Trophoblast cell (in vitro differentiated cells and primary cell): ENCODE measurements at regions not wholly inside any gene's neighbourhood (a gene's known extent, or its start where the extent isn't known, plus 50 kb on each side); places are given as distances from the start of the nearest gene placed in this dataset.
"Not testable (repeated sequence)": the region's sequence is repeated elsewhere in the genome, so short reads cannot be mapped to it uniquely, and the experiment has no call there.

Source experiments
- DNase-seq, 2 donors: peaks; one replicate each; pipeline ENCODE4 v3.0.0-alpha.2; 2016
- H2AFZ ChIP-seq: 2 replicates; pipeline ENCODE4 v1.6.1; 2013; ENCODE audit warnings: low read length, moderate library complexity, mild to moderate bottlenecking; ENCODE audit not compliant: insufficient read depth, poor library complexity
- H2AK5ac ChIP-seq: 2 replicates; pipeline ENCODE4 v1.6.1; 2013; ENCODE audit warnings: mild to moderate bottlenecking, low read length
- H2BK120ac ChIP-seq: 2 replicates; pipeline ENCODE4 v1.6.1; 2013; ENCODE audit warnings: low read length, mild to moderate bottlenecking, moderate library complexity; ENCODE audit not compliant: insufficient read depth, poor library complexity
- H2BK12ac ChIP-seq: 2 replicates; pipeline ENCODE4 v1.6.1; 2013; ENCODE audit warnings: mild to moderate bottlenecking, low read length, moderate library complexity
- H2BK5ac ChIP-seq: 2 replicates; pipeline ENCODE4 v1.6.1; 2013; ENCODE audit warnings: low read length, low read depth, moderate library complexity, mild to moderate bottlenecking; ENCODE audit not compliant: poor library complexity
- H3K14ac ChIP-seq: 2 replicates; pipeline ENCODE4 v1.6.1; 2013; ENCODE audit warnings: mild to moderate bottlenecking, low read length
- H3K18ac ChIP-seq: 2 replicates; pipeline ENCODE4 v1.6.1; 2013; ENCODE audit warnings: mild to moderate bottlenecking, low read length
- H3K23ac ChIP-seq: 2 replicates; pipeline ENCODE4 v1.6.1; 2013; ENCODE audit warnings: low read length
- H3K27ac ChIP-seq: 2 replicates; pipeline ENCODE4 v1.5.1; 2013; ENCODE audit warnings: low read depth, mild to moderate bottlenecking, inconsistent platforms, low read length, moderate library complexity
- H3K27me3 ChIP-seq: 2 replicates; pipeline ENCODE4 v1.6.1; 2013; ENCODE audit warnings: inconsistent platforms, mild to moderate bottlenecking, low read length, moderate library complexity; ENCODE audit not compliant: insufficient read depth
- H3K36me3 ChIP-seq, 2 experiments: 1 replicate in 1 of 2; 2 replicates in 1 of 2; pipeline ENCODE4 v1.6.1; 2013; ENCODE audit warnings: low read length in 2 of 2, mild to moderate bottlenecking in 2 of 2, moderate library complexity in 1 of 2; ENCODE audit not compliant: insufficient read depth in 2 of 2, control insufficient read depth in 1 of 2
- H3K4ac ChIP-seq: 2 replicates; pipeline ENCODE4 v1.6.1; 2013; ENCODE audit warnings: low read depth, mild to moderate bottlenecking, low read length, moderate library complexity
- H3K4me1 ChIP-seq, 2 experiments: 1 replicate in 1 of 2; 2 replicates in 1 of 2; pipeline ENCODE4 v1.6.1; 2013; ENCODE audit warnings: low read length in 2 of 2, mild to moderate bottlenecking in 2 of 2, moderate library complexity in 1 of 2; ENCODE audit not compliant: insufficient read depth in 2 of 2, control insufficient read depth in 1 of 2
- H3K4me2 ChIP-seq: 2 replicates; pipeline ENCODE4 v1.6.1; 2013; ENCODE audit warnings: inconsistent platforms, mild to moderate bottlenecking, low read length, moderate library complexity
- H3K4me3 ChIP-seq: 2 replicates; pipeline ENCODE4 v1.5.1; 2013; ENCODE audit warnings: mild to moderate bottlenecking, low read depth, low read length, inconsistent platforms
- H3K79me1 ChIP-seq: one replicate; pipeline ENCODE4 v1.6.1; 2013; ENCODE audit warnings: low read length
- H3K79me2 ChIP-seq: 2 replicates; pipeline ENCODE4 v1.6.1; 2013; ENCODE audit warnings: low read length, mild to moderate bottlenecking; ENCODE audit not compliant: control insufficient read depth, insufficient read depth, poor library complexity
- H3K9ac ChIP-seq: 2 replicates; pipeline ENCODE4 v1.6.1; 2013; ENCODE audit warnings: mild to moderate bottlenecking, low read length
- H3K9me3 ChIP-seq: 2 replicates; pipeline ENCODE4 v1.6.1; 2013; ENCODE audit warnings: low read depth, mild to moderate bottlenecking, control low read depth, inconsistent platforms, low read length; ENCODE audit not compliant: insufficient read depth
- H4K12ac ChIP-seq: 2 replicates; pipeline ENCODE4 v1.6.1; 2013; ENCODE audit warnings: low read depth, mild to moderate bottlenecking, low read length, moderate library complexity
- H4K8ac ChIP-seq: 2 replicates; pipeline ENCODE4 v1.6.1; 2013; ENCODE audit warnings: low read depth, mild to moderate bottlenecking, low read length, moderate library complexity
- H4K91ac ChIP-seq: one replicate; pipeline ENCODE4 v1.6.1; 2013; ENCODE audit warnings: low read depth, mild to moderate bottlenecking, low read length, moderate library complexity
- WGBS: extraction: QIAGEN DNeasy Blood & Tissue Kit; methylation state at CpG from one replicate; pipeline ENCODE4 v1.1.7; 2013; ENCODE audit warnings: missing lambda C conversion rate; ENCODE audit not compliant: insufficient read length, insufficient coverage; ENCODE audit errors: extremely low coverage; 5-methylcytosine and 5-hydroxymethylcytosine counted together

DNA sequence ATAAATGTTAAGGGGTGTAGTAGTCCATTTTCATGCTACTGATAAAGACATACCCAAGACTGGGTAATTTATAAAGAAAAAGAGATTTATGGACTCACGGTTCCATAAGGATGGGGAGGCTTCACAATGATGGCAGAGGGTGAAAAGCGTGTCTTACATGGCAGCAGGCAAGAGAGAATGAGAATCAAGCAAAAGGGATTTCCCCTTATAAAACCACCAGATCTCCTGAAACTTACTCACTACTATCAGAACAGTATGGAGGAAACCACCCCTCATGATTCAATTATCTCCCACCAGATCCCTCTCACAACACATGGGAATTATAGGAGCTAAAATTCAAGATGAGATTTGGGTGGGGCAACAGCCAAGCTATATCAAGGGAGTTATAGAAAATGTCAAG lies 329.2 kb downstream of the DTHD1 start:
- Histone ChIP-seq H3K4me1 (no peaks in the 10 kb centered on the region), H3K4me2 (no peak overlapping the region), H4K12ac (no peak overlapping the region), H3K27me3 (no peaks in the 10 kb centered on the region), H3K9ac (no peak overlapping the region), H2AK5ac (no peak overlapping the region), H3K79me2 (no peaks in the 10 kb centered on the region), H3K4ac (no peak overlapping the region), H3K9me3 (no peaks in the 10 kb centered on the region), H3K23ac (no peak overlapping the region), H3K79me1 (no peaks in the 10 kb centered on the region), H2BK12ac (no peak overlapping the region), H3K36me3 (no peaks in the 10 kb centered on the region), H3K27ac (no peak overlapping the region), H3K4me3 (no peak overlapping the region), H2BK5ac (no peak overlapping the region), H4K8ac (no peak overlapping the region), H3K18ac (no peak overlapping the region), H3K14ac (no peak overlapping the region), H2BK120ac (no peak overlapping the region), H2AFZ (no peak overlapping the region), H4K91ac (no peak overlapping the region)
- no CpG with 5 or more reads among the region's 2 CpGs for WGBS
- no peak for DNase-seq

DNA sequence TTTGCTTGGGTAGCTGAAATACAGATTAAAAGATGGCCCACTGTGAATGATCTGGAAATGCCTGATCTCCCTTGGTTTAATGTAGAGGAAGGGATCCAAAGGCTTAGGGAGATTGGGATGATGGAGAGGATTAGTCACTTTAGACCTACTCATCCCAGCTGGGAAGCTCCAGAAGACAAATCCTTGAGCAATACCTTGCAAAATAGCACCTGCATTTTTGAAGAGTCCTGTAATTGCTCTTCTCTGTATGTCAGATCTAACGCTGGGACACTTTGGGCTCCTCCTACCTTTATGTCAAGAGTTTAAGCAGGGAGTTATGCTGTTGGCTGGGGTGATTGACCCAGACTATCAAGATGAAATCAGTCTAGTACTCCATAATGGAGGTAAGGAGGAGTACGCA lies 331.7 kb downstream of the DTHD1 start:
- not testable (repeated sequence) for DNase-seq, H3K9me3 ChIP-seq, H4K8ac ChIP-seq, H4K91ac ChIP-seq, H3K4me1 ChIP-seq, H3K14ac ChIP-seq, H3K4ac ChIP-seq, H2BK12ac ChIP-seq, H3K9ac ChIP-seq, H3K18ac ChIP-seq, H3K27me3 ChIP-seq, H3K79me2 ChIP-seq, H3K79me1 ChIP-seq, H2AK5ac ChIP-seq, H2BK5ac ChIP-seq, H3K4me2 ChIP-seq, H3K27ac ChIP-seq, H2AFZ ChIP-seq, H3K4me3 ChIP-seq, H2BK120ac ChIP-seq, H3K36me3 ChIP-seq, H4K12ac ChIP-seq, H3K23ac ChIP-seq
- WGBS: no CpG with 5 or more reads among the region's 2 CpGs

DNA sequence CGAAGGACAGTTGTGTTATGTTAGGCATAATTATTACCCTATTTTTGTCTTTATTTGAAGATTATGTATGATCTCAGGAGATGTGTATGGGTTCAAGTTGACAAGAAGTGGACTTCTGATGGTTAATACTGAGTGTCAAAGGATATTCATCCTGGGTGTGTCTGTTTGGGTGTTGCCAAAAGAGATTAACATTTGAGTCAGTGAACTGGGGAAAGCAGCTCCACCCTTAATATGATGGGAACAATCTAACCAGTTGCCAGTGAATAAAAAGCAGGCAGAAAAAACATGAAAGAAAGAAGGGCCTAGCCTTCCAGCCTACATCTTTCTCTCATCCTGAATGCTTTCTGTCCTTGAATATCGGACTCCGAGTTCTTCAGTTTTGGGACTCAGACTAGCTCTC lies 332.6 kb downstream of the DTHD1 start:
- H3K23ac ChIP-seq: no peak overlapping the region
- H2AFZ ChIP-seq: no peak overlapping the region
- no peak overlapping the region for H3K4ac ChIP-seq
- H3K27me3 ChIP-seq: no peaks in the 10 kb centered on the region
- H3K9ac ChIP-seq: no peak overlapping the region
- no peak overlapping the region for H2BK12ac ChIP-seq
- no peak overlapping the region for H2BK120ac ChIP-seq
- H3K27ac ChIP-seq: no peak overlapping the region
- no peak overlapping the region for H4K12ac ChIP-seq
- no CpG with 5 or more reads among the region's 3 CpGs for WGBS
- no peaks in the 10 kb centered on the region for H3K79me2 ChIP-seq
- H4K8ac ChIP-seq: no peak overlapping the region
- no peak overlapping the region for H3K4me2 ChIP-seq
- H2AK5ac ChIP-seq: no peak overlapping the region
- H3K4me1 ChIP-seq: no peaks in the 10 kb centered on the region
- no peaks in the 10 kb centered on the region for H3K36me3 ChIP-seq
- H3K9me3 ChIP-seq: no peaks in the 10 kb centered on the region
- no peak overlapping the region for H2BK5ac ChIP-seq
- no peak for DNase-seq
- H3K79me1 ChIP-seq: no peaks in the 10 kb centered on the region
- H4K91ac ChIP-seq: no peak overlapping the region
- H3K4me3 ChIP-seq: no peak overlapping the region
- no peak overlapping the region for H3K18ac ChIP-seq
- no peak overlapping the region for H3K14ac ChIP-seq

DNA sequence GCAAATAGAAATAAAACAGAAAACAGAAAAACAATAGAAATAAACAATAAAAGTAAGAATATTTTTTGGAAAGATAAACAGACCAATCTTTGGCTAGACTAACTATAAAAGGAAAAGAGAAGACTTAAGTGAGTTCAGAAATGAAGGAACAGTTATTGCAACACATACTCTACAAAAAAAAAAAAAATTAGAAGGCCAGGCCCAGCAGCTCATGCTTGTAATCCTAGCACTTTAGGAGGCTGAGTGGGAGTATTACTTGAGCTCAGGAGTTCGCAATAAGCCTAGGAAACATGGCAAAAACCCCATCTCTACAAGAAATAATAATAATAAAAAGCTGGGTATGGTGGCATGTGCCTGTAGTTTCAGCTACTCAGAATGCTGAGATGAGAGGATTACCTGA lies 336.7 kb downstream of the DTHD1 start:
- Histone ChIP-seq H3K23ac (no peak overlapping the region), H3K27ac (no peak overlapping the region), H4K8ac (no peak overlapping the region), H3K4me3 (no peak overlapping the region), H2AK5ac (no peak overlapping the region), H3K4ac (no peak overlapping the region), H2BK5ac (no peak overlapping the region), H2BK120ac (no peak overlapping the region), H3K79me1 (no peaks in the 10 kb centered on the region), H3K9ac (no peak overlapping the region), H3K36me3 (no peaks in the 10 kb centered on the region), H3K79me2 (no peaks in the 10 kb centered on the region), H2BK12ac (no peak overlapping the region), H4K91ac (no peak overlapping the region), H3K14ac (no peak overlapping the region), H3K4me1 (no peaks in the 10 kb centered on the region), H2AFZ (no peak overlapping the region), H3K18ac (no peak overlapping the region), H3K4me2 (no peak overlapping the region), H3K27me3 (no peaks in the 10 kb centered on the region), H3K9me3 (no peaks in the 10 kb centered on the region), H4K12ac (no peak overlapping the region)
- WGBS: no CpG with 5 or more reads among the region's 1 CpG
- no peak for DNase-seq

DNA sequence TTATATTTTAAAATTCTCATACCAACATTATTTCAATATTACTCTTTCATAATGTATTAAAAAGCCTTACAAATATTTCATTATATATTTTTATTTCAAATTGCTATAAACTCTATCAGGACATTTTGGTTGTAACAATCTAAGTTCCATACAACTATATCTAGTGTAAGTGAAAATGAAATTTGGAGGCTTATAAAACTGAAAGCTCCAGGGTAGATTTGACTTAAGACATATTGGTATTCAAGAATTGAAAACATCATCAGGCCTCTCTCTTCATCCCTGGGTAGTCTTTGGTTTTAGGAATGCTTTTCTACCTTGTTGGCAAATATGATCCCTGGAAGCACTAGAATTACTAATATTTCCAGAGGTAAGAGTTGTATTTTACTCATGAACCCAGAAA lies 342.6 kb downstream of the DTHD1 start:
- Histone ChIP-seq H3K4me3 (no peak overlapping the region), H2AK5ac (no peak overlapping the region)

More for the DNA sequence above, 342.6 kb downstream of the DTHD1 start:
- no peaks in the 10 kb centered on the region for H3K36me3 ChIP-seq
- no peak overlapping the region for H4K12ac ChIP-seq
- H3K18ac ChIP-seq: no peak overlapping the region
- H4K91ac ChIP-seq: no peak overlapping the region
- no peaks in the 10 kb centered on the region for H3K79me2 ChIP-seq
- H2BK120ac ChIP-seq: no peak overlapping the region
- H3K14ac ChIP-seq: no peak overlapping the region
- H3K4ac ChIP-seq: no peak overlapping the region
- H3K79me1 ChIP-seq: no peaks in the 10 kb centered on the region
- H3K4me2 ChIP-seq: no peak overlapping the region
- H3K27ac ChIP-seq: no peak overlapping the region
- no peak overlapping the region for H2BK12ac ChIP-seq
- no peaks in the 10 kb centered on the region for H3K27me3 ChIP-seq
- H2BK5ac ChIP-seq: no peak overlapping the region
- H4K8ac ChIP-seq: no peak overlapping the region
- no peak overlapping the region for H3K9ac ChIP-seq
- H3K23ac ChIP-seq: no peak overlapping the region
- no peaks in the 10 kb centered on the region for H3K4me1 ChIP-seq
- no peaks in the 10 kb centered on the region for H3K9me3 ChIP-seq
- no peak overlapping the region for H2AFZ ChIP-seq
- no peak for DNase-seq
